T47D (cell line): ENCODE measurements at regions not wholly inside any gene's neighbourhood (a gene's known extent, or its start where the extent isn't known, plus 50 kb on each side); places are given as distances from the start of the nearest gene placed in this dataset.

Experiments
- DNase-seq, 2 experiments: peaks; one replicate each; pipeline versions ENCODE4 v3.0.0 to v3.0.0-alpha.2; 2011 to 2012; ENCODE audit warnings: low read depth in 1 of 2, low spot score in 1 of 2
- JUND ChIP-seq: IDR thresholded peaks from 2 replicates; pipeline ENCODE4 v1.6.1; 2012; ENCODE audit warnings: low read depth
- in situ Hi-C: cut with HindIII; loops from 2 replicates; pipeline ENCODE4 v1.10.0; 2016; ENCODE audit warnings: low sequenced_read_pairs, low pct_unique_long_range_greater_than_20kb

GRCh38 chrX:39331082-39331704, 529.9 kb downstream of the MID1IP1 start:
- in situ Hi-C loops, result no loop called here
- no peak for TF ChIP-seq JUND

GRCh38 chrX:39333451-39333850, 532.2 kb downstream of the MID1IP1 start:
- in situ Hi-C loops, result no loop called here
- DNase-seq, result no peak
- TF ChIP-seq JUND, result no peak

More at GRCh38 chrX:39331082-39331704, 529.9 kb downstream of the MID1IP1 start:
- DNase-seq, result no peak

- no peak for DNase-seq
- TF ChIP-seq JUND, result no peak
- in situ Hi-C loops, result no loop called here
Measured at GRCh38 chrX:39335513-39336235, 534.4 kb downstream of the MID1IP1 start.

- TF ChIP-seq JUND, result no peak
- peak in 1 of 2 experiments; percentile 32 for DNase-seq
- in situ Hi-C loops, result no loop called here
Measured at GRCh38 chrX:39336671-39337311, 535.5 kb downstream of the MID1IP1 start.

GRCh38 chrX:39337451-39337850, 536.2 kb downstream of the MID1IP1 start:
- peak in 1 of 2 experiments; percentile 57 for DNase-seq
- in situ Hi-C loops, result no loop called here
- no peak for TF ChIP-seq JUND

GRCh38 chrX:39338583-39338982, 537.3 kb downstream of the MID1IP1 start:
- in situ Hi-C loops, result no loop called here
- TF ChIP-seq JUND, result no peak
- no peak for DNase-seq

GRCh38 chrX:39356119-39356807, 555.0 kb downstream of the MID1IP1 start:
- no peak for DNase-seq
- no peak for TF ChIP-seq JUND
- in situ Hi-C loops, result no loop called here

GRCh38 chrX:39360101-39360500, 558.8 kb downstream of the MID1IP1 start:
- TF ChIP-seq JUND, result no peak
- DNase-seq, result no peak
- in situ Hi-C loops, result no loop called here

- no peak for TF ChIP-seq JUND
- in situ Hi-C loops, result no loop called here
- peak in 1 of 2 experiments; percentile 1 for DNase-seq
Measured at GRCh38 chrX:39361736-39362135, 560.5 kb downstream of the MID1IP1 start.

- in situ Hi-C loops, result no loop called here
- no peak for DNase-seq
- no peak for TF ChIP-seq JUND
Measured at GRCh38 chrX:39367416-39367815, 566.2 kb downstream of the MID1IP1 start.

- no peak for TF ChIP-seq JUND
- DNase-seq, result no peak
- in situ Hi-C loops, result no loop called here
Measured at GRCh38 chrX:39372115-39372514, 570.9 kb downstream of the MID1IP1 start.

GRCh38 chrX:39377157-39377556, 575.9 kb downstream of the MID1IP1 start:
- no peak for TF ChIP-seq JUND
- DNase-seq, result no peak
- in situ Hi-C loops, result no loop called here

- no peak for TF ChIP-seq JUND
- no peak for DNase-seq
- in situ Hi-C loops, result no loop called here
Measured at GRCh38 chrX:39377773-39378172, 576.5 kb downstream of the MID1IP1 start.
